ENCODE measurements at regions not wholly inside any gene's neighbourhood (a gene's known extent, or its start where the extent isn't known, plus 50 kb on each side); places are given as distances from the start of the nearest gene placed in this dataset.

- Histone ChIP-seq H3K27ac (ENCODE audit: low read length) (no peak overlapping the region), H3K4me1 (ENCODE audit: insufficient read depth, low read length) (no peaks in the 10 kb centered on the region), H3K9ac (ENCODE audit: low read depth, low read length) (no peak overlapping the region), H3K36me3 (ENCODE audit: insufficient read depth, low read depth, low read length) (no peaks in the 10 kb centered on the region), H3K4me3 (ENCODE audit: low read length) (no peak overlapping the region), H3K27me3 (ENCODE audit: insufficient read depth, low read length) (no peaks in the 10 kb centered on the region), H3K9me3 (ENCODE audit: insufficient read depth, low read depth, low read length) (no peaks in the 10 kb centered on the region)
Measured at GRCh38 chr3:88628901-88629300, 478.5 kb upstream of the EPHA3 start.

- Histone ChIP-seq H3K4me3 (ENCODE audit: low read length) (no peak overlapping the region), H3K4me1 (ENCODE audit: insufficient read depth, low read length) (no peaks in the 10 kb centered on the region), H3K36me3 (ENCODE audit: insufficient read depth, low read depth, low read length) (no peaks in the 10 kb centered on the region), H3K9me3 (ENCODE audit: insufficient read depth, low read depth, low read length) (no peaks in the 10 kb centered on the region), H3K27ac (ENCODE audit: low read length) (no peak overlapping the region), H3K9ac (ENCODE audit: low read depth, low read length) (no peak overlapping the region), H3K27me3 (ENCODE audit: insufficient read depth, low read length) (no peaks in the 10 kb centered on the region)
Measured at GRCh38 chr3:88632226-88632625, 475.2 kb upstream of the EPHA3 start.

- Histone ChIP-seq H3K4me1 (ENCODE audit: insufficient read depth, low read length) (no peaks in the 10 kb centered on the region; the same call in 1 of the 2 replicates), H3K9ac (ENCODE audit: low read depth, low read length) (no peak overlapping the region), H3K27ac (ENCODE audit: low read length) (no peak overlapping the region), H3K27me3 (ENCODE audit: insufficient read depth, low read length) (no peaks in the 10 kb centered on the region), H3K9me3 (ENCODE audit: insufficient read depth, low read depth, low read length) (no peaks in the 10 kb centered on the region), H3K4me3 (ENCODE audit: low read length) (no peak overlapping the region), H3K36me3 (ENCODE audit: insufficient read depth, low read depth, low read length) (no peaks in the 10 kb centered on the region)
Measured at GRCh38 chr3:88640581-88640980, 466.8 kb upstream of the EPHA3 start.

- Histone ChIP-seq H3K27me3 (ENCODE audit: insufficient read depth, low read length) (no peaks in the 10 kb centered on the region), H3K9ac (ENCODE audit: low read depth, low read length) (no peak overlapping the region), H3K27ac (ENCODE audit: low read length) (no peak overlapping the region), H3K4me3 (ENCODE audit: low read length) (no peak overlapping the region), H3K36me3 (ENCODE audit: insufficient read depth, low read depth, low read length) (no peaks in the 10 kb centered on the region), H3K9me3 (ENCODE audit: insufficient read depth, low read depth, low read length) (no peaks in the 10 kb centered on the region), H3K4me1 (ENCODE audit: insufficient read depth, low read length) (no peaks in the 10 kb centered on the region; the same call in 1 of the 2 replicates)
Measured at GRCh38 chr3:88641033-88641604, 466.3 kb upstream of the EPHA3 start.

- Histone ChIP-seq H3K4me1 (ENCODE audit: insufficient read depth, low read length) (no peaks in the 10 kb centered on the region), H3K27ac (ENCODE audit: low read length) (no peak overlapping the region), H3K9ac (ENCODE audit: low read depth, low read length) (no peak overlapping the region), H3K4me3 (ENCODE audit: low read length) (no peak overlapping the region), H3K36me3 (ENCODE audit: insufficient read depth, low read depth, low read length) (no peaks in the 10 kb centered on the region), H3K9me3 (ENCODE audit: insufficient read depth, low read depth, low read length) (no peaks in the 10 kb centered on the region), H3K27me3 (ENCODE audit: insufficient read depth, low read length) (no peaks in the 10 kb centered on the region)
Measured at GRCh38 chr3:88657459-88657858, 450.0 kb upstream of the EPHA3 start.

- Histone ChIP-seq H3K4me3 (ENCODE audit: low read length) (no peak overlapping the region), H3K27me3 (ENCODE audit: insufficient read depth, low read length) (no peaks in the 10 kb centered on the region), H3K4me1 (ENCODE audit: insufficient read depth, low read length) (no peaks in the 10 kb centered on the region), H3K27ac (ENCODE audit: low read length) (no peak overlapping the region), H3K9ac (ENCODE audit: low read depth, low read length) (no peak overlapping the region), H3K9me3 (ENCODE audit: insufficient read depth, low read depth, low read length) (no peaks in the 10 kb centered on the region), H3K36me3 (ENCODE audit: insufficient read depth, low read depth, low read length) (no peaks in the 10 kb centered on the region)
Measured at GRCh38 chr3:88661433-88661824, 446.0 kb upstream of the EPHA3 start.

GRCh38 chr3:88668180-88668579 is 439.2 kb upstream of the EPHA3 start:
- no peaks in the 10 kb centered on the region for H3K36me3 ChIP-seq (ENCODE audit: insufficient read depth, low read depth, low read length)
- H3K9ac ChIP-seq (ENCODE audit: low read depth, low read length) = no peak overlapping the region
- H3K27ac ChIP-seq (ENCODE audit: low read length) = no peak overlapping the region
- H3K9me3 ChIP-seq (ENCODE audit: insufficient read depth, low read depth, low read length) = no peaks in the 10 kb centered on the region
- H3K27me3 ChIP-seq (ENCODE audit: insufficient read depth, low read length) = no peaks in the 10 kb centered on the region
- no peak overlapping the region for H3K4me3 ChIP-seq (ENCODE audit: low read length)
- H3K4me1 ChIP-seq (ENCODE audit: insufficient read depth, low read length) = 0 out of 2 replicates have a peak, but pooled peaks cover 3% of the 10 kb centered on the region

GRCh38 chr3:88671573-88671972 is 435.8 kb upstream of the EPHA3 start:
- no peaks in the 10 kb centered on the region for H3K36me3 ChIP-seq (ENCODE audit: insufficient read depth, low read depth, low read length)

GRCh38 chr3:88677298-88677697 is 430.1 kb upstream of the EPHA3 start:
- Histone ChIP-seq H3K36me3 (ENCODE audit: insufficient read depth, low read depth, low read length) (no peaks in the 10 kb centered on the region), H3K9me3 (ENCODE audit: insufficient read depth, low read depth, low read length) (no peaks in the 10 kb centered on the region), H3K4me1 (ENCODE audit: insufficient read depth, low read length) (no peaks in the 10 kb centered on the region), H3K4me3 (ENCODE audit: low read length) (no peak overlapping the region), H3K27me3 (ENCODE audit: insufficient read depth, low read length) (no peaks in the 10 kb centered on the region), H3K9ac (ENCODE audit: low read depth, low read length) (no peak overlapping the region), H3K27ac (ENCODE audit: low read length) (no peak overlapping the region)

More at GRCh38 chr3:88671573-88671972, 435.8 kb upstream of the EPHA3 start:
- no peak overlapping the region for H3K27ac ChIP-seq (ENCODE audit: low read length)
- H3K4me1 ChIP-seq (ENCODE audit: insufficient read depth, low read length) = 0 out of 2 replicates have a peak, but pooled peaks cover 3% of the 10 kb centered on the region
- no peak overlapping the region for H3K9ac ChIP-seq (ENCODE audit: low read depth, low read length)
- H3K27me3 ChIP-seq (ENCODE audit: insufficient read depth, low read length) = no peaks in the 10 kb centered on the region
- no peak overlapping the region for H3K4me3 ChIP-seq (ENCODE audit: low read length)
- H3K9me3 ChIP-seq (ENCODE audit: insufficient read depth, low read depth, low read length) = no peaks in the 10 kb centered on the region

- Histone ChIP-seq H3K4me3 (ENCODE audit: low read length) (no peak overlapping the region), H3K27ac (ENCODE audit: low read length) (no peak overlapping the region), H3K4me1 (ENCODE audit: insufficient read depth, low read length) (no peaks in the 10 kb centered on the region), H3K27me3 (ENCODE audit: insufficient read depth, low read length) (no peaks in the 10 kb centered on the region), H3K9me3 (ENCODE audit: insufficient read depth, low read depth, low read length) (no peaks in the 10 kb centered on the region), H3K9ac (ENCODE audit: low read depth, low read length) (no peak overlapping the region), H3K36me3 (ENCODE audit: insufficient read depth, low read depth, low read length) (no peaks in the 10 kb centered on the region)
Measured at GRCh38 chr3:88678747-88679146, 428.7 kb upstream of the EPHA3 start.

- H3K4me1 ChIP-seq (ENCODE audit: insufficient read depth, low read length) = no peaks in the 10 kb centered on the region
- no peak overlapping the region for H3K27ac ChIP-seq (ENCODE audit: low read length)
- no peak overlapping the region for H3K9ac ChIP-seq (ENCODE audit: low read depth, low read length)
- no peaks in the 10 kb centered on the region for H3K9me3 ChIP-seq (ENCODE audit: insufficient read depth, low read depth, low read length)
- H3K36me3 ChIP-seq (ENCODE audit: insufficient read depth, low read depth, low read length) = no peaks in the 10 kb centered on the region
- no peak overlapping the region for H3K4me3 ChIP-seq (ENCODE audit: low read length)
- no peaks in the 10 kb centered on the region for H3K27me3 ChIP-seq (ENCODE audit: insufficient read depth, low read length)
Measured at GRCh38 chr3:88690287-88690686, 417.1 kb upstream of the EPHA3 start.

GRCh38 chr3:88691081-88691480 is 416.3 kb upstream of the EPHA3 start:
- Histone ChIP-seq H3K27me3 (ENCODE audit: insufficient read depth, low read length) (no peaks in the 10 kb centered on the region), H3K36me3 (ENCODE audit: insufficient read depth, low read depth, low read length) (no peaks in the 10 kb centered on the region), H3K9ac (ENCODE audit: low read depth, low read length) (no peak overlapping the region), H3K27ac (ENCODE audit: low read length) (no peak overlapping the region), H3K4me1 (ENCODE audit: insufficient read depth, low read length) (no peaks in the 10 kb centered on the region), H3K9me3 (ENCODE audit: insufficient read depth, low read depth, low read length) (no peaks in the 10 kb centered on the region), H3K4me3 (ENCODE audit: low read length) (no peak overlapping the region)

Data from iPS-20b (cell line).